ENCODE measurements at regions not wholly inside any gene's neighbourhood (a gene's known extent, or its start where the extent isn't known, plus 50 kb on each side); places are given as distances from the start of the nearest gene placed in this dataset.

GRCh38 chr10:94112321-94112720 lies 118.6 kb downstream of the PLCE1 start:
- Histone ChIP-seq H3K4me1 (ENCODE audit: control insufficient read depth, insufficient read depth, low read length) (no peaks in the 10 kb centered on the region), H3K36me3 (ENCODE audit: control insufficient read depth in 2 of 2, insufficient read depth in 1 of 2, low read length in 2 of 2) (no peaks in the 10 kb centered on the region), H3K27ac (ENCODE audit: extremely low read depth, low read depth, low read length) (no peak overlapping the region), H3K9me3 (ENCODE audit: control insufficient read depth, insufficient read depth, low read depth, low read length) (no peaks in the 10 kb centered on the region), H3K4me3 (ENCODE audit: low read depth, low read length) (no peak overlapping the region)
- TF ChIP-seq ZNF2 (tag by site-specific recombination; IDR thresholded peaks at IDR 0.05), result no peak
- TF ChIP-seq ZNF704 (tag by site-specific recombination; IDR thresholded peaks at IDR 0.05), result no peak
- no peak for TF ChIP-seq ELK4 (IDR thresholded peaks at IDR 0.05; ENCODE audit: borderline replicate concordance, low read depth, low read length)
- TF ChIP-seq ZNF677 (tag by site-specific recombination; IDR thresholded peaks at IDR 0.05), result no peak
- no peak for TF ChIP-seq ZNF132 (tag by site-specific recombination; IDR thresholded peaks at IDR 0.05; ENCODE audit: borderline replicate concordance)
- no peak for TF ChIP-seq ZNF48 (tag by site-specific recombination; IDR thresholded peaks at IDR 0.05)
- TF ChIP-seq ZNF239 (tag by site-specific recombination; IDR thresholded peaks at IDR 0.05), result no peak
- TF ChIP-seq HOXA7 (CRISPR knock-in tag; IDR thresholded peaks at IDR 0.05; ENCODE audit: borderline replicate concordance), result no peak
- TF ChIP-seq ZNF558 (tag by site-specific recombination; IDR thresholded peaks at IDR 0.05), result no peak
- no peak for TF ChIP-seq ZNF112 (tag by site-specific recombination; IDR thresholded peaks at IDR 0.05)
- TF ChIP-seq FEZF1 (tag by site-specific recombination; IDR thresholded peaks at IDR 0.05), result no peak
- no peak for TF ChIP-seq ZNF530 (tag by site-specific recombination; IDR thresholded peaks at IDR 0.05; ENCODE audit: low read depth)
- POLR2A ChIA-PET, result no interaction called here
- CTCF ChIA-PET, result no interaction called here

GRCh38 chr10:94115725-94116124 lies 122.0 kb downstream of the PLCE1 start:
- Histone ChIP-seq H3K4me3 (ENCODE audit: low read depth, low read length) (no peak overlapping the region), H3K9me3 (ENCODE audit: control insufficient read depth, insufficient read depth, low read depth, low read length) (no peaks in the 10 kb centered on the region), H3K27ac (ENCODE audit: extremely low read depth, low read depth, low read length) (no peak overlapping the region), H3K4me1 (ENCODE audit: control insufficient read depth, insufficient read depth, low read length) (no peaks in the 10 kb centered on the region), H3K36me3 (ENCODE audit: control insufficient read depth in 2 of 2, insufficient read depth in 1 of 2, low read length in 2 of 2) (no peaks in the 10 kb centered on the region)
- ChIA-PET POLR2A (no interaction called here), CTCF (no interaction called here)
- TF ChIP-seq ZFP41 (tag by site-specific recombination; IDR thresholded peaks at IDR 0.05; ENCODE audit: borderline replicate concordance) (no peak), SCRT2 (tag by site-specific recombination; IDR thresholded peaks at IDR 0.05) (peak; percentile 74), BCL11A (tag by site-specific recombination; IDR thresholded peaks at IDR 0.05; ENCODE audit: low read depth) (no peak), ZNF843 (tag by site-specific recombination; IDR thresholded peaks at IDR 0.05) (no peak), ZBTB8A (tag by site-specific recombination; IDR thresholded peaks at IDR 0.05) (no peak), ZNF548 (tag by site-specific recombination; IDR thresholded peaks at IDR 0.05) (peak; percentile 47; the same call in 1 of the 2 replicates), SALL2 (tag by site-specific recombination; IDR thresholded peaks at IDR 0.05; ENCODE audit: borderline replicate concordance) (no peak), ZNF677 (tag by site-specific recombination; IDR thresholded peaks at IDR 0.05) (no peak), ZBTB1 (tag by site-specific recombination; IDR thresholded peaks at IDR 0.05) (no peak), ZNF791 (tag by site-specific recombination; IDR thresholded peaks at IDR 0.05) (no peak), PRDM1 (tag by site-specific recombination; IDR thresholded peaks at IDR 0.05) (peak; percentile 36; the same call in 1 of the 2 replicates), ZNF660 (tag by site-specific recombination; IDR thresholded peaks at IDR 0.05) (no peak), ZNF138 (tag by site-specific recombination; IDR thresholded peaks at IDR 0.05; ENCODE audit: borderline replicate concordance) (no peak)

Measured in HEK293 (cell line).